GM10248 (cell line): ENCODE measurements at regions not wholly inside any gene's neighbourhood (a gene's known extent, or its start where the extent isn't known, plus 50 kb on each side); places are given as distances from the start of the nearest gene placed in this dataset.

Source experiments
- CTCF ChIA-PET: fragments of 300-600 bp; sonication (Branson Sonifier 250); formaldehyde crosslinking; extraction: SDS; loops from one replicate; lab custom pipeline; 2021; ENCODE audit warnings: antibody characterized with exemption; lab: Yijun Ruan, JAX
- POLR2A ChIA-PET: fragments of 350-650 bp; sonication (Branson Sonifier 250); formaldehyde crosslinking; extraction: SDS; loops from one replicate; lab custom pipeline; 2020; ENCODE audit warnings: antibody characterized with exemption; lab: Yijun Ruan, JAX
- DNase-seq: peaks from one replicate; pipeline ENCODE4 v3.0.0; 2012; ENCODE audit errors: extremely low spot score
- TF ChIP-seq, protein P1 (sequence below): IDR thresholded peaks from 2 replicates; pipeline ENCODE4 v1.5.1; 2012; ENCODE audit warnings: mild to moderate bottlenecking, low read depth; ENCODE audit errors: extremely low read depth, missing control alignments, control extremely low read depth

DNA sequence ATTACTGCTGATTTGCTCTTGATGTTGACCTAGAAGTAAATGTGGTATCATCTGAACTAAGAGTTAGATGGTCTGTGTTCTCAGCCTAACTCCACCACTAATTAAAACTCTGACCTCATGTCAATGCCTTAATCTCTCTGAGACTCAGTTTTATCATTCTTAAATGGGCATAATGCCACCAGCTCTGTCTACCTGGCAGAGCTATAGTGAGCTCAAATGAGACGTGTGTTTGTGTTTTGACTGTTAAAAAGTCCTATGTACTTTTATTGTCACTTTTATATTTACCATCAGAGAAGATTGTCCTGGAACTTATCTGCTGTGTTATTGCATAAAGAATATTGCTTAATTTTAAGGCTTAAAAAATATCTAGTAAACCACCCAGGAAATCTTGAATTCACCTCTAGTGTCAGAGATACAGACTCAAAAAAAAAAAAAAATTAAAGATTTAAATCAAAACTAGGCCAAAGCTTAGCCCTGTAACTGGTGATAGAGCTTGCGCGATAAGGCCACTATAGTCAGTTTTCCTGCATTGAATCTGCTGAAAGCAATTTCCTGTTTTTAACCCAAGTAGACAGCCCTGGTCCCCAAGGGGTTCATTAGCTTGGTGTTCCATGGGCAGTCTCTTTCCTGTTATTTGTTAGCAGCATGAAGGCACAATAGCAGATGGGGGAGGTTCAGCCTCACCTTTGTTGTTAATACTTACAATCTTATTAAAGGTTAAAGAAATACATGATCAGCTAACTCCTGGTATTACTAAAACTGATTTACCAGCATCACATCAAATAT lies 261.8 kb downstream of the ATP23 start:
- TF ChIP-seq, protein P1, sequence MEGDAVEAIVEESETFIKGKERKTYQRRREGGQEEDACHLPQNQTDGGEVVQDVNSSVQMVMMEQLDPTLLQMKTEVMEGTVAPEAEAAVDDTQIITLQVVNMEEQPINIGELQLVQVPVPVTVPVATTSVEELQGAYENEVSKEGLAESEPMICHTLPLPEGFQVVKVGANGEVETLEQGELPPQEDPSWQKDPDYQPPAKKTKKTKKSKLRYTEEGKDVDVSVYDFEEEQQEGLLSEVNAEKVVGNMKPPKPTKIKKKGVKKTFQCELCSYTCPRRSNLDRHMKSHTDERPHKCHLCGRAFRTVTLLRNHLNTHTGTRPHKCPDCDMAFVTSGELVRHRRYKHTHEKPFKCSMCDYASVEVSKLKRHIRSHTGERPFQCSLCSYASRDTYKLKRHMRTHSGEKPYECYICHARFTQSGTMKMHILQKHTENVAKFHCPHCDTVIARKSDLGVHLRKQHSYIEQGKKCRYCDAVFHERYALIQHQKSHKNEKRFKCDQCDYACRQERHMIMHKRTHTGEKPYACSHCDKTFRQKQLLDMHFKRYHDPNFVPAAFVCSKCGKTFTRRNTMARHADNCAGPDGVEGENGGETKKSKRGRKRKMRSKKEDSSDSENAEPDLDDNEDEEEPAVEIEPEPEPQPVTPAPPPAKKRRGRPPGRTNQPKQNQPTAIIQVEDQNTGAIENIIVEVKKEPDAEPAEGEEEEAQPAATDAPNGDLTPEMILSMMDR: no peak
- DNase-seq: no peak
- POLR2A ChIA-PET: no interaction called here
- CTCF ChIA-PET: no interaction called here

DNA sequence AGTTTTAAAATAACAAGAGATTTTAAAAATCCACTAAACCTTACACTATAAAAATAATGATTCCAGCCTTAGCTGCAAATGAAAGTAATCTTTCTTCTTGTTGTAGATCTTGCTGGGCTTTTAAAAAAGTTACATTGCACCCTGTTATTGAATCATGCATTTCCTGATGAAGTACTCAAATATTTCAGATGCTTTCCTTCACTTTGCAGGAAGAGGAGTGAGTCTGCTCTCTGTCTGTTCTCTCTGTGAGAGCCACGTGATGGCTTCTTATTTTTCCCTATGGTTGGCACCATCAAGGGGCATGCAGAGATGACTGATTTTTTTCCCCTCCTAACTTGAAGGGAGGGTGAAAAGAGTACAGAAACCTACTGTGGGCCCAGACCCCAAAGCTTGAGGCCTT lies 262.7 kb downstream of the ATP23 start:
- TF ChIP-seq, protein P1: no peak
- CTCF ChIA-PET: no interaction called here
- no peak for DNase-seq
- POLR2A ChIA-PET: no interaction called here

DNA sequence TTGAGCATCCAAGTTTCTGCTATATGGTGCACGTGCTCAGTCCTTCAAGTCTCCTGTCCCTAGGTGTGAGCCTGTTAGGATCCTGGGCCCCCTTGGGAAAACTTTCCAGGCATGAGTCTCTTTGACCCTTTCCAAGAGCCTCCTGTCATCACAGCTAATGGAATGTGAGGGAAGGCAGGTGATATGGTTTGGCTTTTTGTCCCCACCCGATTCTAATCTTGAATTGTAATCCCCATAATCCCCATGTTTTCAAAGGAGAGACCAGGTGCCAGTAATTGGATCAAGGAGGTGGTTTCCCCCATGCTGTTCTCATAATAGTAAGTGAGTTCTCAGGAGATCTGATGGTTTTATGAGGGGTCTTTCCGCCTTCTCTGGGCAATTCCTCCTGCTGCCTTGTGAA lies 265.5 kb downstream of the ATP23 start:
- ChIA-PET POLR2A (no interaction called here), CTCF (interaction anchor here (1.5 kb wide), 1 partner anchor 68 kb away, joined by 3 read pairs; no protein-coding TSS in a partner anchor)
- no peak for DNase-seq
- TF ChIP-seq, protein P1: no peak

DNA sequence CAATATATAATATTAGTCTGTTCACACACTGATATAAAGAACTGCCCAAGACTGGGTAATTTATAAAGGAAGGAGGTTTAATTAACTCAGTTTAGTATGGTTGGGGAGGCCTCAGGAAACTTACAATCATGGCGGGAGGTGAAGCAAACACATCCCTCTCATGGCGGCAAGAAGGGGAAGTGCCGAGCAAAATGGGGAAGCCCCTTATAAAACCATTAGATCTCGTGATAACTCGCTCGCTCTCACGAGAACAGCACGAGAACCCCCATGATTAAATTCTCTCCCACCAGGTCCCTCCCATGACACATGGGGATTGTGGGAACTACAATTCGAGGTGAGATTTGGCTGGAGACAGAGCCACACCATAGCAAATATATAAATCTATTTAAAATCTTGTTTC lies 269.8 kb downstream of the ATP23 start:
- POLR2A ChIA-PET: no interaction called here
- no peak for DNase-seq
- TF ChIP-seq, protein P1: no peak
- CTCF ChIA-PET: no interaction called here

DNA sequence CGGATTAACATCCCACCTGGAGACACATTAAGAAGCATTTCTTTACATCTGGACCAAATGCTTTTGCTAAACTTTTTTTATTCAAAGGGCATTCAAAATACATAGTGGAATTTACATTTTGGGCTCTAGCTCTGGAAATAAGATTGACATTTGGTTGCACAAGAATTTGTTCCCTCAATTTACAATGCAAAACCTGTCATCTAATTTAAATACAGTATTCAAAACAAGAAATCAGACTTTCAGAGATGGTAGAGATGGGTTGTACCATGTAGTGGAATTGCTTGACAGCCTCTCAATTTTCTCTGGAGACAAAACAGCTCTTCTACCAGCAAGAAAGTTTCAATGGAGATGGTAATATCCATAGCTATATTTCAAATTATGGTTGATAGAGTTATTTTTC lies 275.8 kb downstream of the ATP23 start:
- TF ChIP-seq, protein P1: no peak
- POLR2A ChIA-PET: no interaction called here
- DNase-seq: no peak
- CTCF ChIA-PET: interaction anchor here (1.0 kb wide), 2 partner anchors 21 to 41 kb away, joined by 3 read pairs; no protein-coding TSS in a partner anchor

DNA sequence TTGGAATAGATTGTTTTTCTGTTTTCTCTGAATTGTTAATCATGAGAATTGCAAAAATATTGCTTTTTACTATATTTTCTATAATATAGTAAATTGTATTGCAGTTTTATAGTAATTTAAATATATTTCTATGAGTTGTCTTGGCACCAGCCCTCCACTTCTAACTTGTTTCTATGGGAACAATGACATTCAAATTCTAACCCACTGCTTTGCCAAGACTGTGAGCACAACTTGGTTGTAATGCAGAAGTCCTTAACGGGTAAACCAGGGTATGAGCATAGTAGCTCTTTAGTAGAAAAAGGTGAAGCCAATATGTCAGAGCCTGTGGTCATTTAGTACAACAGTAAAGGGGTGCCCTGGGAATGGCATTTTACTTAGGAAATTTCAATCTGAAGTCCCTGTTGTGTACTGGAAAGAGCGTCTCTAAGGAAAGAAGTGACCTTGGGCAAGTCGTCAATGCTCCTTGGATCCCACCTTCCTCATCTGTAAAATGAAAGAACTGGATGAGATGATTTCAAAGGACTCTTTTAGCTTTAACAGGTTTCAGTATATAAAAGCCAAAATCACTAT lies 283.3 kb downstream of the ATP23 start:
- TF ChIP-seq, protein P1: no peak
- ChIA-PET POLR2A (no interaction called here), CTCF (interaction anchor here (0.8 kb wide), 1 partner anchor 30 kb away, joined by 3 read pairs; no protein-coding TSS in a partner anchor)
- no peak for DNase-seq
